AG04450 (cell line): ENCODE measurements at regions not wholly inside any gene's neighbourhood (a gene's known extent, or its start where the extent isn't known, plus 50 kb on each side); places are given as distances from the start of the nearest gene placed in this dataset.
A peak's percentile ranks its signal among the peaks of the same experiment; 100 is the strongest.
"Not testable (repeated sequence)": the region's sequence is repeated elsewhere in the genome, so short reads cannot be mapped to it uniquely, and the experiment has no call there.

Source experiments
- CTCF ChIA-PET: fragments of 300-600, 350-600 bp; formaldehyde crosslinking; extraction: SDS; loops from one replicate; lab custom pipeline; 2022; ENCODE audit warnings: antibody characterized with exemption, inconsistent platforms; lab: Charles Lee
- POLR2A ChIA-PET: fragments of 350-600 bp; formaldehyde crosslinking; extraction: SDS; loops from one replicate; lab custom pipeline; 2021; ENCODE audit warnings: antibody characterized with exemption, inconsistent platforms; lab: Yijun Ruan, JAX
- DNase-seq: peaks from one replicate; pipeline ENCODE4 v3.0.0-alpha.2; 2011; ENCODE audit warnings: low read depth, low spot score
- H3K27ac ChIP-seq: one replicate; pipeline ENCODE4 v1.5.1; 2012; ENCODE audit warnings: low read depth, low read length, control low read depth
- H3K27me3 ChIP-seq: one replicate; pipeline ENCODE4 v1.6.0; 2012; ENCODE audit warnings: low read length; ENCODE audit not compliant: control insufficient read depth, insufficient read depth
- H3K4me3 ChIP-seq: 2 replicates; pipeline ENCODE4 v1.5.1; 2011; ENCODE audit warnings: mild to moderate bottlenecking, low read depth, low read length, control low read depth
- H3K9me3 ChIP-seq: 2 replicates; pipeline ENCODE4 v1.5.1; 2012; ENCODE audit warnings: low read length; ENCODE audit not compliant: control insufficient read depth, insufficient read depth
- TF ChIP-seq, protein P1 (sequence below): IDR thresholded peaks from 2 replicates; pipeline ENCODE4 v1.5.1; 2011; ENCODE audit warnings: low read depth, low read length, control low read depth, inconsistent platforms

DNA sequence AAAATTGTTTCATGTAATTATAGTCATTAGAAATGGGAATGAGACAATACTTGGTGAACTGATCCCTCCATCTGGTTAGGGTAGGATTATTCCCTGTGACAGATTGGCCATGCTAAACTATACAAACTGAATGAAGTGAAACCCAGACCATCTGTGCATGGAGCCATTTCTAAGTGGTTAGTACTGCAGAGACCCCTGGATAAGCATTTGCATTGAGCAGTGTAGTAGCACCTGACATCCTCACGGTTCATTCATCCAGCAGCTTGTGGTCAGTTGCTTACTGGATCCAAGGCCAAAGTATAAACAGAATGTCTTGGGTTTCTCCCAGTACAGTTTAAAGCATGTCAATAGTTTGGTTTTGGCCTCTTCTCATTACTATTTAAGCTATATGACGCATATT is 93.8 kb upstream of the ARHGAP42 start:
- POLR2A ChIA-PET = no interaction called here
- no peaks in the 10 kb centered on the region for H3K27me3 ChIP-seq
- H3K9me3 ChIP-seq = no peaks in the 10 kb centered on the region
- peak; percentile 80 for DNase-seq
- peak overlapping the region; percentile 59 for H3K27ac ChIP-seq
- no peak overlapping the region for H3K4me3 ChIP-seq
- CTCF ChIA-PET = interaction anchor here (0.6 to 3.3 kb wide), 3 partner anchors 16 to 864 kb away, joined by 4 to 17 read pairs (median 4); no protein-coding TSS in a partner anchor
- TF ChIP-seq, protein P1, sequence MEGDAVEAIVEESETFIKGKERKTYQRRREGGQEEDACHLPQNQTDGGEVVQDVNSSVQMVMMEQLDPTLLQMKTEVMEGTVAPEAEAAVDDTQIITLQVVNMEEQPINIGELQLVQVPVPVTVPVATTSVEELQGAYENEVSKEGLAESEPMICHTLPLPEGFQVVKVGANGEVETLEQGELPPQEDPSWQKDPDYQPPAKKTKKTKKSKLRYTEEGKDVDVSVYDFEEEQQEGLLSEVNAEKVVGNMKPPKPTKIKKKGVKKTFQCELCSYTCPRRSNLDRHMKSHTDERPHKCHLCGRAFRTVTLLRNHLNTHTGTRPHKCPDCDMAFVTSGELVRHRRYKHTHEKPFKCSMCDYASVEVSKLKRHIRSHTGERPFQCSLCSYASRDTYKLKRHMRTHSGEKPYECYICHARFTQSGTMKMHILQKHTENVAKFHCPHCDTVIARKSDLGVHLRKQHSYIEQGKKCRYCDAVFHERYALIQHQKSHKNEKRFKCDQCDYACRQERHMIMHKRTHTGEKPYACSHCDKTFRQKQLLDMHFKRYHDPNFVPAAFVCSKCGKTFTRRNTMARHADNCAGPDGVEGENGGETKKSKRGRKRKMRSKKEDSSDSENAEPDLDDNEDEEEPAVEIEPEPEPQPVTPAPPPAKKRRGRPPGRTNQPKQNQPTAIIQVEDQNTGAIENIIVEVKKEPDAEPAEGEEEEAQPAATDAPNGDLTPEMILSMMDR = no peak

DNA sequence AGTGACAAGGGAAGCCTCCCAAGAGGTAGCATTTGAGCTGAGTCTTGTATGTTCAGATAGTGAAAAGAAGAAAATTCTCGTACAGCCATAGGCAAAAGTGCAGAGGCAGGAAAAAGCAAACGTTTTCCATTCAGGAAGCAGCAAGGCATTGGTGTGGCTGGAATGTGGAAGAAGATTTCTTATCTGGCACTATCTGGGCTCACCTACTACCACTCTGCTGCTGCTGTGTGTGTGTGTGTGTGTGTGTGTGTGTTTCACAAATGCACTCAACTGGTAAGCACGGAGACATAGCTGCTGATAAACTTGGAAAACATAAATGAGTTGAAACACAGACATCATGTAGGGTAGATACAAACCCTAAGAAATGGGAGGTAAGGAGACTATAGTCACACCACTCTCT is 92.8 kb upstream of the ARHGAP42 start:
- CTCF ChIA-PET = interaction anchor here (1.1 to 3.3 kb wide), 2 partner anchors 17 to 88 kb away, joined by 4 to 17 read pairs; no protein-coding TSS in a partner anchor
- no peak overlapping the region for H3K4me3 ChIP-seq
- no peak overlapping the region for H3K27ac ChIP-seq
- no peaks in the 10 kb centered on the region for H3K9me3 ChIP-seq
- DNase-seq = no peak
- no peaks in the 10 kb centered on the region for H3K27me3 ChIP-seq
- TF ChIP-seq, protein P1 = no peak
- POLR2A ChIA-PET = no interaction called here

DNA sequence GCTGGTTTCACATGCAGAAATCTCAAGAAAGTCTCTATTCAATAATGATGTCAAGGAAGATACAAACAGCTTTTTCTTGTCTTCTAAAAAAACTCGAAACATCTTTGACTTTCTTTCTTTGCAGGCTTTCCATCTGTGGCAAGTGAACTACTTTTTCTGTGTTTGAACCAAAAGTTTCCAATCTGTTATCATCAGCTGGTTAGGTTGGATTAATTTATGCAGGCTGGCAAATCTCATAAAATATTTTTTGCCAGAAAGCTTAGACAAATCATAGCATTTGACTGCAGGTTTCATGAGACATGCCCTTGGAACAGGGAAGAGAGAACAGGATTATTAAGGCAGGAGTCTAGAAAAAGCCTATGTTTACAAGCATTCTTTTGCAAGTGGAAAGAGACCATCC is 86.1 kb upstream of the ARHGAP42 start:
- Histone ChIP-seq H3K27me3 (peaks cover 4% of the 10 kb centered on the region), H3K4me3 (no peak overlapping the region), H3K27ac (no peak overlapping the region), H3K9me3 (no peaks in the 10 kb centered on the region)
- TF ChIP-seq, protein P1 = no peak
- ChIA-PET POLR2A (interaction anchor here (0.6 kb wide), 2 partner anchors 13 to 313 kb away, joined by 3 read pairs; no protein-coding TSS in a partner anchor), CTCF (interaction anchor here (0.9 kb wide), 1 partner anchor 87 kb away, joined by 3 read pairs; no protein-coding TSS in a partner anchor)
- DNase-seq = no peak

DNA sequence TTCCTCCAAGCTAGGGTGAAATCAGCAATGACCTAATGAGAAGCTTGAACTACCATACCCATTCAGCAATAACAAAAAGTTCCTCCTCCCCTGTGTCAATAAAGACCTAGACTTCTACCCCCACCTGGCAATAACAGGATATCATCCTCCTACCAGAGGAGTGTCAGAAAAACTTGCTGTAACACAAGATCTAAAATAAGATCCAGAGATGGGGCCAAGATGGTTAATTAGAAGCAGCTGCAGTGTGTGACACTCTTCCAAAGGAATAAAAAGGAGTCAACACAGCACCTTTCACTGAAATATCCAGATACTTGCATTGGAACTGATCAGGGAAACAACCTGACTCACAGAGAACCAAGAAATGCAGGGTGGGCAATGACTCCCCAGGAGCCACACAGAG is 84.4 kb upstream of the ARHGAP42 start:
- ChIA-PET POLR2A (no interaction called here), CTCF (interaction anchor here (1.1 to 1.4 kb wide), 2 partner anchors 24 to 26 kb away, joined by 3 read pairs; no protein-coding TSS in a partner anchor)
- Histone ChIP-seq H3K4me3 (no peak overlapping the region), H3K9me3 (no peaks in the 10 kb centered on the region), H3K27me3 (peaks cover 4% of the 10 kb centered on the region), H3K27ac (no peak overlapping the region)
- TF ChIP-seq, protein P1 = no peak
- DNase-seq = no peak

DNA sequence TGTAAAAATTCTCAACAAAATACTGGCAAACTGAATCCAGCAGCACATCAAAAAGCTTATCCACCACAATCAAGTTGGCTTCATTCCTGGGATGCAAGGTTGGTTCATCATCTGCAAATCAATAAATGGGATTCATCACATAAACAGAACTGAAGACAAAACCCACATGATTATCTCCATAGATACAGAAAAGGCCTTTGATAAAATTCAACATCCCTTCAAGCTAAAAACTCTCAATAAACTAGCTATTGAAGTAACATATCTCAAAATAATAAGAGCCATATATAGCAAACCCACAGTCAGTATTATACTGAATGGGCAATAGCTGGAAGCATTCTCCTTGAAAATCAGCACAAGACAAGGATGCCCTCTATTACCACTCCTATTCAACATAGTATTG is 79.3 kb upstream of the ARHGAP42 start:
- H3K9me3 ChIP-seq, H3K27ac ChIP-seq, POLR2A ChIA-PET, DNase-seq, H3K27me3 ChIP-seq, H3K4me3 ChIP-seq: not testable (repeated sequence)
- CTCF ChIA-PET = interaction anchor here (0.7 kb wide), 1 partner anchor 31 kb away, joined by 3 read pairs; no protein-coding TSS in a partner anchor
